Activated CD4-positive, CD25-positive, alpha-beta regulatory T cell treated with anti-CD3 and anti-CD28 coated beads, Interleukin-2, amount 50 U/mL, for 72 hours (primary cell): ENCODE measurements at regions not wholly inside any gene's neighbourhood (a gene's known extent, or its start where the extent isn't known, plus 50 kb on each side); places are given as distances from the start of the nearest gene placed in this dataset.

ENCODE experiments used
- DNase-seq: peaks from one replicate; pipeline ENCODE4 v3.0.0; 2021

GRCh38 chr13:103238441-103238840, 172.2 kb upstream of the SLC10A2 start:
- no peak for DNase-seq

- no peak for DNase-seq
Observed at GRCh38 chr13:103236213-103236612, 170.0 kb upstream of the SLC10A2 start.

GRCh38 chr13:103229674-103230073, 163.5 kb upstream of the SLC10A2 start:
- no peak for DNase-seq

GRCh38 chr13:103224804-103225203, 158.6 kb upstream of the SLC10A2 start:
- DNase-seq, result no peak

GRCh38 chr13:103222683-103223082, 156.5 kb upstream of the SLC10A2 start:
- no peak for DNase-seq

GRCh38 chr13:103218253-103218652, 152.0 kb upstream of the SLC10A2 start:
- DNase-seq, result no peak

GRCh38 chr13:103213152-103213551, 146.9 kb upstream of the SLC10A2 start:
- DNase-seq, result no peak

GRCh38 chr13:103210348-103210747, 144.1 kb upstream of the SLC10A2 start:
- no peak for DNase-seq

GRCh38 chr13:103203735-103204330, 137.6 kb upstream of the SLC10A2 start:
- DNase-seq, result no peak

- DNase-seq, result no peak
Observed at GRCh38 chr13:103200118-103200885, 134.1 kb upstream of the SLC10A2 start.

GRCh38 chr13:103199380-103200088, 133.3 kb upstream of the SLC10A2 start:
- DNase-seq, result no peak

- no peak for DNase-seq
Observed at GRCh38 chr13:103196356-103196755, 130.1 kb upstream of the SLC10A2 start.

- DNase-seq, result no peak
Observed at GRCh38 chr13:103195762-103196161, 129.5 kb upstream of the SLC10A2 start.

GRCh38 chr13:103194871-103195270, 128.7 kb upstream of the SLC10A2 start:
- no peak for DNase-seq

GRCh38 chr13:103192511-103193135, 126.4 kb upstream of the SLC10A2 start:
- DNase-seq, result no peak

- DNase-seq, result no peak
Observed at GRCh38 chr13:103190841-103191240, 124.6 kb upstream of the SLC10A2 start.

GRCh38 chr13:103188713-103189326, 122.6 kb upstream of the SLC10A2 start:
- no peak for DNase-seq

- no peak for DNase-seq
Observed at GRCh38 chr13:103187721-103188156, 121.5 kb upstream of the SLC10A2 start.

GRCh38 chr13:103184413-103184812, 118.2 kb upstream of the SLC10A2 start:
- no peak for DNase-seq

GRCh38 chr13:103178986-103179943, 113.0 kb upstream of the SLC10A2 start:
- no peak for DNase-seq

- DNase-seq, result no peak
Observed at GRCh38 chr13:103174966-103175365, 108.7 kb upstream of the SLC10A2 start.
